Adipocyte (in vitro differentiated cells): ENCODE measurements at regions not wholly inside any gene's neighbourhood (a gene's known extent, or its start where the extent isn't known, plus 50 kb on each side); places are given as distances from the start of the nearest gene placed in this dataset.
A peak's percentile ranks its signal among the peaks of the same experiment; 100 is the strongest.

Experiments used
- DNase-seq: peaks from one replicate; pipeline ENCODE4 v3.0.0-alpha.2; 2015; ENCODE audit warnings: low read depth
- H3K27me3 ChIP-seq: replicated peaks from 2 replicates; pipeline ENCODE4 v1.7.0; 2013; ENCODE audit warnings: mild to moderate bottlenecking, low read length, moderate library complexity; ENCODE audit not compliant: control insufficient read depth, insufficient read depth
- H3K36me3 ChIP-seq: 2 replicates; pipeline ENCODE4 v1.7.0; 2013; ENCODE audit warnings: low read length, mild to moderate bottlenecking, moderate library complexity; ENCODE audit not compliant: control insufficient read depth, insufficient read depth, severe bottlenecking
- H3K4me1 ChIP-seq: 2 replicates; pipeline ENCODE4 v1.7.0; 2013; ENCODE audit warnings: mild to moderate bottlenecking, low read length, moderate library complexity; ENCODE audit not compliant: control insufficient read depth, insufficient read depth
- H3K4me3 ChIP-seq: 2 replicates; pipeline ENCODE4 v1.7.0; 2013; ENCODE audit warnings: mild to moderate bottlenecking, low read length, moderate library complexity
- H3K9ac ChIP-seq: 2 replicates; pipeline ENCODE4 v1.7.0; 2013; ENCODE audit warnings: mild to moderate bottlenecking, low read length, moderate library complexity
- H3K9me3 ChIP-seq: 2 replicates; pipeline ENCODE4 v1.7.0; 2013; ENCODE audit warnings: mild to moderate bottlenecking, low read length, moderate library complexity; ENCODE audit not compliant: control insufficient read depth

DNA sequence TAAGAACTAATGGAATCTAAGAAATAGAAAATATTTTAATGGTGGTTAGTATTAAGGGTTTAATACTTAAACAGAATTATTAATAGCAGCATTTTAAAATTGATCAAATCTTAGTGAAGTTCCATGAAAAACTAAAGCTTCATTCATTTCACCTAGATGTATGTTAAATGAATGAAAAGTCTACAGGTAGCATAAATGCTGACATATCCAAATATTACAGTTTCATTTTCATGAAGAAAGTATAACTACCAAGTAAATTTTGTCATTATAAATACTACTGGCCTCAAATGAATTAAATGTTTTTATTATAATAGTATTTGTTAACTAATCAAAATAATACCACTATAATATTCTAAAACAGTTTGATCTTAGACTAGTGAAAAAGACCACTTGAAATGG, 403.3 kb downstream of the LIG4 start:
- H3K36me3 ChIP-seq, result no peaks in the 10 kb centered on the region
- no peak overlapping the region for H3K4me3 ChIP-seq
- H3K27me3 ChIP-seq, result no peaks in the 10 kb centered on the region
- no peaks in the 10 kb centered on the region for H3K4me1 ChIP-seq
- no peak overlapping the region for H3K9ac ChIP-seq
- no peak for DNase-seq
- no peaks in the 10 kb centered on the region for H3K9me3 ChIP-seq

DNA sequence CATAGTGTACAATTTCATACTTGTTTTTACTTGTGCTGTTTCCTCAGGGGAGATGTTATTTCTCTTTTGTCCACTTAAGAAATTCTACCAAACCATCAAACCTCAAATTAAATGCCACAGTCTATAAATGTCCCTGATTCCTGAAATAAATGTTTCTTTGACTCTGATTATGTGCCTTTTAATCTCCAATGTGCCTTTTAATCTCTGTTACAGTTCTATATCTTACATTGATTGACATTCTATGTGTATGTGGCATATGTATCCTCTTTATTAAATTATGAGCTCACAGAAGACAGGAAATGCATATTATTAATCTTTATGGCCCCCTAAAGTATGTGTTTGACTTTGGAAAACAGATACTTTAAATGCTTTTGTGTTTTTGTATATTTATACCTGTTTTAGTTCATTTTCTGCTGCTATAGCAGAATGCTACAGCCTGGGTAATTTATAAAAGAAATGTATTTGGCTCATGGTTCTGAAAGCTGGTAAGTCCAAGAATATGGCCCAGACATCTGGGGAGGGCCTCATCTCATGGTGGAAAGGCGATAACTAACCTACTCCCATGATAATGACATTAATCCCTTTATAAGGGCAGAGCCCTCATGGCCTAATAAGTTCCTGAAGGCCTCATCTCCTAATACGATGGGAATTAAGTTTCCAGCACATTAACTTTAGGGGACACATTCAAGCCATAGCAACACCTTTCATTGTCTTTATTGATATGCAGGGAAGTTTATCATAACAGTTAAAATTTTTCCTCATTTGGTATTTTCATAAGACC, 403.9 kb downstream of the LIG4 start:
- Histone ChIP-seq H3K9me3 (no peaks in the 10 kb centered on the region), H3K9ac (no peak overlapping the region), H3K27me3 (no peaks in the 10 kb centered on the region), H3K4me1 (no peaks in the 10 kb centered on the region), H3K36me3 (no peaks in the 10 kb centered on the region), H3K4me3 (no peak overlapping the region)
- no peak for DNase-seq

DNA sequence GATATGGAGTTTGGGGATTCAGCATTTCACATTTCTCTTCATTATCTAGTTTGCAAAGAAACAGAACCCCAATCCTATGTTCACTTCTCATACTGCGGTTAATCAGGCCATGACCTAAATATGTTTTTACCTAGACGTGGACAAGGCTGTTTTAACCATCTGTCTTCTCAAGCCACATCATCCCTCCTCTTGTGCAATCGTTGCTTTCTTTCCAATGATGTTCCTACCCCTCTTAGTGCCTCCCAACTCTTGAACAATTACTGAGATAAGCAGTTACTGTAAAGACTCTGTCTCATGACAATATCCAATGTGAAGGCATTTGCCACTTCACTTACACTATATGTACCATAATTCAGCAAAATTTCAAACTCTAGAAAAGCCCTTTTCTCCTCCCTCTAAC, 406.2 kb downstream of the LIG4 start:
- no peaks in the 10 kb centered on the region for H3K9me3 ChIP-seq
- H3K4me1 ChIP-seq, result no peaks in the 10 kb centered on the region
- no peak overlapping the region for H3K9ac ChIP-seq
- H3K36me3 ChIP-seq, result no peaks in the 10 kb centered on the region
- peak; percentile 18 for DNase-seq
- H3K27me3 ChIP-seq, result no peaks in the 10 kb centered on the region
- H3K4me3 ChIP-seq, result no peak overlapping the region

DNA sequence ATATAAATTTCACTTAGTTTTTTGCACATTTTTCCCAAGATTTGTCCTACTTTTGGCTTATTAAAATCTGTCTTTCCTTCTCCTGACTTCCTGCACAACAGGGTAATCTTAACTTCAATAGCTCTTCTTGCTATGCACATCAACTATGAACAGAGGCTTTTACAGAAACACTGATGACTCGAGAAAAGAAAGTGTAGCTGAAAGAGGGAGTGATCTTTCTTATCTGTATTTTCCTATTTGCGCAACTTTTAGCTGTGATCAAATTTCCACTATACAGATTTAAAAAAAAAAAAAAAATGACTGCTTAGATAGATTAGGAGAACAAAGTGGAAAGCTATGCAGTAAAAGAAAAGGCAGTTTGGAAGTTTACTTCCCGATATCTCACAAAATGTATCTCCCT, 406.9 kb downstream of the LIG4 start:
- H3K4me1 ChIP-seq, result no peaks in the 10 kb centered on the region
- peak; percentile 53 for DNase-seq
- no peak overlapping the region for H3K9ac ChIP-seq
- no peak overlapping the region for H3K4me3 ChIP-seq
- no peaks in the 10 kb centered on the region for H3K9me3 ChIP-seq
- no peaks in the 10 kb centered on the region for H3K27me3 ChIP-seq
- no peaks in the 10 kb centered on the region for H3K36me3 ChIP-seq

DNA sequence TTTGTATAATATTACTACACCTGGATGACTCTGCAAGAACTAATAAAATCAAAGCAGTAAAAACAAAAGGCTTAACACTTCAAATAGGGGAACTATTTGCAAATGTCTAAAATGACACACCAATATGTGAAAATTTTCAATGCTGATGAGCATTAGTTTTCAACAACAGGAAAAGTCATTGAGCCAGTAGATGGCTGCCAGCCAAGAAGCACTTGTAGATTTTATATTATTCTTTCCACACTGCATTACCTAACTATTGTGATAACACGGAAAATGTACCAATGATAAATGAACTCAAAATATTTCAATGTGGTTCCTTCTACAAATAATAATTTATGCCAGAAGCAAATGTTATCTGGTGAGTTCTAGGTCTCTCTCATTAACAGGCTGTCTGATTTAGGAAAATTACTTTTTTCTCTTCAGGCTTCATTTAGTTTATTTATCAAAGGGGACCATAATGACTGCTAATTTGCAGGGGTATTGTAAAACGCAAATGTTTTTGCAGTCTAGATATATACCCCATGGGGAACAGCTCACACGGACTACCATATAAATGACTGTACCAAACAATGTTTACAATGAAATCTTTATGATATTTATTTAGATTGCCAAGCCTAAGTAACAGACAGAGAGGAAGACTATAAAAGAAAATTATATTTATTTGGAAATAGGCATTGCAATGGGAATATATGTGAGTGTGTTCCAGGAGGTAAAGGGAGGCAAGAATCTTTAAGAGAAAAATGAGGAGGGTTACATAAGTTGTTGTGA, 407.8 kb downstream of the LIG4 start:
- H3K27me3 ChIP-seq, result no peaks in the 10 kb centered on the region
- no peaks in the 10 kb centered on the region for H3K9me3 ChIP-seq
- DNase-seq, result no peak
- H3K4me1 ChIP-seq, result no peaks in the 10 kb centered on the region
- no peak overlapping the region for H3K4me3 ChIP-seq
- no peak overlapping the region for H3K9ac ChIP-seq
- H3K36me3 ChIP-seq, result no peaks in the 10 kb centered on the region

DNA sequence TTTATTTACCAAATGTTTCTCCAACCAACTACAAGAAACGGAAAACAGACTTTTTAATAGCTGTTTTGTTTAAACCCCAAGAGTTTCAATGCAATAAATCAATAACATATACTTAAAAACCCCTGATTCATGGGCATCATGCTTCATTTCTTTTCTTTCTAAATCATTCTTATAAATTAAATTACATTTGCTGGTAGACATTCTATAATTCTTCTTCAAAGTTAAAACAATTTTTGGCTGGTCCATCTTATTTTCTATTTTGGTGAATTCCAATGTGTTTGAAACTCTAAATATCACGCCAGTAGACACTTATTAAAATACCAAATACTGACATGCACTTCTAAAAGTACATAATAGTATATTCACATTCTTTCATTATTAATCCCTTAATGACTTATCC, 408.6 kb downstream of the LIG4 start:
- Histone ChIP-seq H3K27me3 (no peaks in the 10 kb centered on the region), H3K9me3 (no peaks in the 10 kb centered on the region), H3K4me1 (no peaks in the 10 kb centered on the region), H3K4me3 (no peak overlapping the region), H3K36me3 (no peaks in the 10 kb centered on the region), H3K9ac (no peak overlapping the region)
- no peak for DNase-seq

DNA sequence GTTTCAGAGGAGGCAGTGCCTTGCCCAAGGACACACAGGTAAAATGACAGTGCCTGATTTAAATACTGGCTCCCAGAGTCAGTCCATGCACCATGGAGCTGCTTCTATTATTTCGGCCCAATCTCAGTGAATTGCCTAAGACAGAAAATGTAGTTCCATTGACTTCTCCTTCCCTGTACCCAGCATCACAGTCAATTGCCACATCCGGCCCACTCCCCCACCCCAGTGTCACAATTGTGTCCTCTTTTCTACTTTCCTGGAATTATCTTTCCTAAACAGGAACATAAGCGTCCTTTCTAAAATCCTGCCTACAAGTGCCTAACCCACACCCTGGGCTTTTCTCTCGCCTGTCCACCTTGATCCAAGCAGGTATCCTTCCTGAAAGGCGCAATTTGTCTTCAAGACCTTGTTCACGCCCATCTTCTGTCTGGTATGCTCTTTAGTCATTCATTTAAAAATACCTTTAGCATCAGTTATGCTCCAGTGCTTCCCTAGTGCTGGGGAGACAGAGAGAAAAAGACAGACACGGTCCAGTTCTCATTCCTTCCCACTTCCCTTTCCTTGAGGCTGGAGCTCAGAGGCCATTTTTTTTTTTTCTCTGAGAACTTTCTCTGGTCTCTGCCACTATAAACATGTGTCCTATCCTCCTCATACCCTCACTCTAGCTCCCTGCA, 411.4 kb downstream of the LIG4 start:
- Histone ChIP-seq H3K9me3 (no peaks in the 10 kb centered on the region), H3K9ac (no peak overlapping the region), H3K36me3 (no peaks in the 10 kb centered on the region), H3K27me3 (no peaks in the 10 kb centered on the region), H3K4me3 (no peak overlapping the region), H3K4me1 (no peaks in the 10 kb centered on the region)
- no peak for DNase-seq

DNA sequence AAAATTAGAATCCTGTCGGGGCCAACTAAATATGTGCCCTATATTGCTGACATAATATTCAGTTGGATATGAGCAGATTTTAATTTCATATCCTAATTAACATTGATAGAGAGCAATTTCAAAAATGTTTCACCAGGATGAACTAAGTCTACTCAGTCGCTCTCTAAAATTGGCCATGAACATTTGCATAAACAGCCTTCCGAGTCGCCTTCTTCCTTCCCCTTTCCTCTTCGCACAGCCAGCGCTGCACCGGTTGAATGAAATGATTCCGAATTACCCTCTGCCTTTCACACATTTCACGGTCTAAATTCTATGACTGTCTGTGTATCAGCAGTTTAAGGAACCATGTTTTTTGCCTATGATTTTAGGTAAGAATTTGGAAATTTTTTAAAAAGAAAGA, 413.7 kb downstream of the LIG4 start:
- no peak for DNase-seq
- no peak overlapping the region for H3K9ac ChIP-seq
- H3K4me3 ChIP-seq, result no peak overlapping the region
- no peaks in the 10 kb centered on the region for H3K4me1 ChIP-seq
- H3K36me3 ChIP-seq, result no peaks in the 10 kb centered on the region
- no peaks in the 10 kb centered on the region for H3K9me3 ChIP-seq
- no peaks in the 10 kb centered on the region for H3K27me3 ChIP-seq

DNA sequence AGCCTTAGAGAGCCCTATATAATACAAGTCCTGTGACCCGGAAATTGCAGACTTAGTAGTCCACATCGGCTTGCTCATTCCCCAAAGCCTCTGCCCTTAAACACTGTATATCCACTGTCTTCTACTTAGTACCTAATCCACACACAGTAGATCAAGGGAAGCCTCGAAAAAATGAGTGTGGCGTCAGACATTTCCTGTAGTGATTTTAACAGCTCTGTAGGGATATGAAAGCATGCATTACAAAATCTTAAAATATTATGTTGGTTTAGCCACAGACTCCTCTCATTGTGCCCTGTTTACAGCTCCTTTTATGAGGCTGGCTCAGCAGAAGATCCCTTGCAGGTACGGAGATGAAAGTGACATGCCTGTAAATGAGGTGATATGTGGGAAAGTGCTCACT, 416.3 kb downstream of the LIG4 start:
- H3K9ac ChIP-seq, result no peak overlapping the region
- H3K4me1 ChIP-seq, result no peaks in the 10 kb centered on the region
- H3K36me3 ChIP-seq, result no peaks in the 10 kb centered on the region
- no peaks in the 10 kb centered on the region for H3K27me3 ChIP-seq
- H3K4me3 ChIP-seq, result no peak overlapping the region
- no peaks in the 10 kb centered on the region for H3K9me3 ChIP-seq
- no peak for DNase-seq

DNA sequence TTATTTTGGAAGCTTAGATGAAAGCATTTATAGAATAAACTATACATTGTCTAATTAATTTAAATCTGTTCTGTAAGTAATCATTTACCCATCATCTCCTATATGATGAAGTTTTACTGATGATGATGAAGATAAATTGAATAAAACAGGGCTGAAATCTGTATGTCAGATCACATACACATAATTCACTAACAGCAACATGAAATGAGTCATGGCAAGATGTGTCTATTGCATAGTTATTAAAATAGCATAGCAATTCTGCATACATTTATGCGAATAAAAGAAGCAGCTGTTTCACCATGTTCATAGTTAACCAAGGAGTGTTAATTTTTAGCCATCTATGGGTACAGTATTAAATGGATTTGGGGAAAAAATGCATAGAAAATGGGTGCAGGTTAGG, 424.9 kb downstream of the LIG4 start:
- no peak for DNase-seq
- Histone ChIP-seq H3K36me3 (no peaks in the 10 kb centered on the region), H3K9ac (no peak overlapping the region), H3K4me3 (no peak overlapping the region), H3K4me1 (no peaks in the 10 kb centered on the region), H3K27me3 (no peaks in the 10 kb centered on the region), H3K9me3 (no peaks in the 10 kb centered on the region)

DNA sequence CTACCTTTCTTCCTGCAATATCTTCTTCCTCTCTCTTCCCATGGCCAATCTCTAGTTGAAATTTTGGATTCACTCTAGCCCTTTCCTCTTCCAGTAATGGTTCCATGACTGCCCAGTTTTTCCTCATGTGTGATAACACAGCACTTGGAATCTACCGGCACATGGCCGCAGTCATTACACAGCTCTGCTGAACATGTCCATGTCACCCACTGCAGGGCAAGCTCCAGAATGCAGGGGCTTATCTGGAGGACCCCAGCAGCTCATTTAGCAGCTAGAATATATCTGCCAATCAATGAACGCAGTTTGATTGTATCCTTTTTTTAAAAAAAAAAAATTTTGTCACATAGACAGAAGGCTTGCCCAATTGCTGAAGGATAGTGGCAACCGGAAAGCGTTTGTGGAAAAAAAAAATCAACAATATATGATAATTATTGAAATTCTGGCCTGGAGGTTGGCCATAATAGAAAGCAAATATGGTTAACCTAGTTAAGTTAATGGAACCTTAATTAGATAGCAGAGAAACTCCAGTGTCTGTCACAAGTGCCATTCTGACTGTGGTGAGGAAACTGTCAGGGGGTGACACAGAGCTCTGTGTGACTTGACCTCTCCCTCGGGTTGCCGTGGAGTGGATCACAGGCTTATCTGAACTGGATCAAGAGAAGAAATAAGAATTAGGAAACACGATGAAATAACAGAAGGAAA, 426.7 kb downstream of the LIG4 start:
- no peaks in the 10 kb centered on the region for H3K36me3 ChIP-seq
- no peak overlapping the region for H3K9ac ChIP-seq
- no peak for DNase-seq
- no peak overlapping the region for H3K4me3 ChIP-seq
- H3K4me1 ChIP-seq, result no peaks in the 10 kb centered on the region
- H3K27me3 ChIP-seq, result no peaks in the 10 kb centered on the region
- no peaks in the 10 kb centered on the region for H3K9me3 ChIP-seq
